Breast epithelium (tissue), 3 donors: ENCODE measurements at regions not wholly inside any gene's neighbourhood (a gene's known extent, or its start where the extent isn't known, plus 50 kb on each side); places are given as distances from the start of the nearest gene placed in this dataset.

ENCODE experiments used
- POLR2A ChIP-seq: fragments of 450-650 bp; IDR thresholded peaks from one replicate; pipeline ENCODE4 v1.6.1; 2016; ENCODE audit warnings: antibody characterized with exemption, mild to moderate bottlenecking, moderate library complexity
- POLR2AphosphoS5 ChIP-seq, 3 donors: sonication (generic); formaldehyde crosslinking; IDR thresholded peaks; one replicate each; pipeline ENCODE4 v1.6.1; 2017; ENCODE audit warnings: antibody characterized with exemption in 3 of 3
- TF ChIP-seq, protein P1 (sequence below), 3 donors: fragments of 450-650 bp; IDR thresholded peaks; one replicate each; pipeline ENCODE4 v1.5.1; 2016 to 2017; ENCODE audit warnings: antibody characterized with exemption in 3 of 3, mild to moderate bottlenecking in 3 of 3, moderate library complexity in 3 of 3

DNA sequence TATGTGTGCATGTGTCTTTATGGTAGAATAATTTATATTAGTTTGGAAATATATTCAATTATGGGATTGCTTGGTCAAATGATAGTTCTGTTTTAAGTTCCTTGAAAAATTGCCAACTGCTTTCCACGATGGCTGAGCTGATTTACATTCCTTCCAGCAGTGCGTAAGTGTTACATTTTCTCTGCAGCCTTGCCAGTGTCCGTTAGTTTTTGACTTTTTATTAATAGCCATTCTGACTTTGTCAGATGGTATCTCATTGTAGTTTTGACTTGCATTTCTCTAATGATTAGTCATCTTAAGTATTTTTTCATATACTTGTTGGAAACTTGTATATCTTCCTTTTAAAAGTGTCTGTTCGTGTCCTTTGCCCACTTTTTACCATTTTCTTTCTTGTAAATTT lies 434.2 kb upstream of the POT1 start:
- TF ChIP-seq, protein P1, sequence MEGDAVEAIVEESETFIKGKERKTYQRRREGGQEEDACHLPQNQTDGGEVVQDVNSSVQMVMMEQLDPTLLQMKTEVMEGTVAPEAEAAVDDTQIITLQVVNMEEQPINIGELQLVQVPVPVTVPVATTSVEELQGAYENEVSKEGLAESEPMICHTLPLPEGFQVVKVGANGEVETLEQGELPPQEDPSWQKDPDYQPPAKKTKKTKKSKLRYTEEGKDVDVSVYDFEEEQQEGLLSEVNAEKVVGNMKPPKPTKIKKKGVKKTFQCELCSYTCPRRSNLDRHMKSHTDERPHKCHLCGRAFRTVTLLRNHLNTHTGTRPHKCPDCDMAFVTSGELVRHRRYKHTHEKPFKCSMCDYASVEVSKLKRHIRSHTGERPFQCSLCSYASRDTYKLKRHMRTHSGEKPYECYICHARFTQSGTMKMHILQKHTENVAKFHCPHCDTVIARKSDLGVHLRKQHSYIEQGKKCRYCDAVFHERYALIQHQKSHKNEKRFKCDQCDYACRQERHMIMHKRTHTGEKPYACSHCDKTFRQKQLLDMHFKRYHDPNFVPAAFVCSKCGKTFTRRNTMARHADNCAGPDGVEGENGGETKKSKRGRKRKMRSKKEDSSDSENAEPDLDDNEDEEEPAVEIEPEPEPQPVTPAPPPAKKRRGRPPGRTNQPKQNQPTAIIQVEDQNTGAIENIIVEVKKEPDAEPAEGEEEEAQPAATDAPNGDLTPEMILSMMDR (IDR thresholded peaks at IDR 0.05): no peak
- TF ChIP-seq POLR2A (no peak), POLR2AphosphoS5 (IDR thresholded peaks at IDR 0.05) (no peak)
